ENCODE measurements at regions not wholly inside any gene's neighbourhood (a gene's known extent, or its start where the extent isn't known, plus 50 kb on each side); places are given as distances from the start of the nearest gene placed in this dataset.

DNA sequence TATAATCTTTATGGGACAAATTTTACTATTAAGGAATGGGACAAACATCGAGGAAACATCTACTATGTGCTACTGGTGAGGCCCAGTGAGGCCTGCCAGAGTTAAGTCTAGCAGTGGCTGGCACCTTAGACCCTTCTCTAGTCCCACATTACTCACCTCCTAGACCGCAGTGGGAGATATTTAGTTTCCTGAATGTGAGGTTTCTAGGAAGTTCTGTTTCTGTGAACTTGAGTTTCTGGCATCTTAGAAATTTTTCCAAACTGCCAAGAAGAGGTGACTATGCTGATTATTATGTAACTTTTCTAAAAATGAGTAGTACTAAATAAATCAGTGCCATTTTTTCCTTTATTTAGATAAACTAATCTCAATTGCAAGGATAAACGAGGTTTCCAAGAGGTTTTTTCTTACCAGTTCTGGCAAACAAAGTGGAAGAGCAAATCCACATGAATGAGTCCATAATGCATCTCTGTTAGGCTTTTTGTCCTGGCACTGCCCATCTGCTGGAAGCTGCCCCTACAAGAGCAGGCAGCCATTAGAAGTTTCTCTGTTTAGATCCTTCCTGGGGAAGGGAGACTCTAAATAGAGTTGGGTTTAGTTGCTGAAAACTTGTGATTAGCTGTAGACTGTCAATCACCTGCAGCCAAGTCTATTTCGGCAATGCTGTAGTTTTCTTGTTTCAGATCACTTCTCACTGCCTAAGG is 348.7 kb downstream of the MAN2A1 start:
- no peak overlapping the region for H3K27ac ChIP-seq (ENCODE audit: low read depth, low read length)
- no peaks in the 10 kb centered on the region for H3K27me3 ChIP-seq (ENCODE audit: control insufficient read depth in 1 of 2, insufficient read depth in 2 of 2, low read length in 2 of 2)
- no peaks in the 10 kb centered on the region for H3K4me1 ChIP-seq (ENCODE audit: insufficient read depth, low read length)
- H3K9me3 ChIP-seq (ENCODE audit: low read length), result no peaks in the 10 kb centered on the region
- no peaks in the 10 kb centered on the region for H3K36me3 ChIP-seq (ENCODE audit: insufficient read depth, low read length)
- H3K9ac ChIP-seq (ENCODE audit: low read length), result no peak overlapping the region
- no peak overlapping the region for H3K4me3 ChIP-seq (ENCODE audit: low read depth in 1 of 2, low read length in 2 of 2)

- Histone ChIP-seq H3K4me1 (ENCODE audit: insufficient read depth, low read length) (no peaks in the 10 kb centered on the region), H3K9me3 (ENCODE audit: low read length) (no peaks in the 10 kb centered on the region), H3K27me3 (ENCODE audit: control insufficient read depth in 1 of 2, insufficient read depth in 2 of 2, low read length in 2 of 2) (no peaks in the 10 kb centered on the region), H3K36me3 (ENCODE audit: insufficient read depth, low read length) (no peaks in the 10 kb centered on the region), H3K4me3 (ENCODE audit: low read depth in 1 of 2, low read length in 2 of 2) (no peak overlapping the region), H3K27ac (ENCODE audit: low read depth, low read length) (no peak overlapping the region), H3K9ac (ENCODE audit: low read length) (no peak overlapping the region)
These were observed 350.5 kb downstream of the MAN2A1 start for GRCh38 chr5:110040178-110040577.

GRCh38 chr5:110043025-110043424 is 353.3 kb downstream of the MAN2A1 start:
- Histone ChIP-seq H3K4me3 (ENCODE audit: low read depth in 1 of 2, low read length in 2 of 2) (no peak overlapping the region), H3K4me1 (ENCODE audit: insufficient read depth, low read length) (no peaks in the 10 kb centered on the region), H3K9ac (ENCODE audit: low read length) (no peak overlapping the region), H3K36me3 (ENCODE audit: insufficient read depth, low read length) (no peaks in the 10 kb centered on the region), H3K27me3 (ENCODE audit: control insufficient read depth in 1 of 2, insufficient read depth in 2 of 2, low read length in 2 of 2) (no peaks in the 10 kb centered on the region), H3K27ac (ENCODE audit: low read depth, low read length) (no peak overlapping the region), H3K9me3 (ENCODE audit: low read length) (no peaks in the 10 kb centered on the region)

DNA sequence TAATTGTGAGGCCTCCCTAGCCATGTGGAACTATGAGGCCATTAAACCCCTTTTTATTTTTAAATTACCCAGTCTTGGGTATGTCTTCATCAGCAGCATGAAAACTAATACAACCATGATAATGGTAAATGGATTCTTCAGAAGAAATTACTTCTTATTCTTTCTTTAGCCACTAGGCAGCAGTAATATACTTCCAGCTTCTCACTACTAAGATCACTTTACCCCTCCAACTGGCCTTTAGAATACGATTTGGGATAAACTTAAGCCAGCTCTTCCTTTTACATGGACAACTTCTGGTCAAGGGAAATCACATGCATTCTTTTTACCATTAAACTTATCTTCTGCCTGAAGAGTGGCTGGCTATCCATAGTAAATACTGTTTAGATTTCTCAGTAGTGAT is 355.4 kb downstream of the MAN2A1 start:
- H3K27me3 ChIP-seq (ENCODE audit: control insufficient read depth in 1 of 2, insufficient read depth in 2 of 2, low read length in 2 of 2), result no peaks in the 10 kb centered on the region
- H3K4me3 ChIP-seq (ENCODE audit: low read depth in 1 of 2, low read length in 2 of 2), result no peak overlapping the region
- no peaks in the 10 kb centered on the region for H3K9me3 ChIP-seq (ENCODE audit: low read length)
- H3K9ac ChIP-seq (ENCODE audit: low read length), result no peak overlapping the region
- H3K36me3 ChIP-seq (ENCODE audit: insufficient read depth, low read length), result no peaks in the 10 kb centered on the region
- no peak overlapping the region for H3K27ac ChIP-seq (ENCODE audit: low read depth, low read length)
- no peaks in the 10 kb centered on the region for H3K4me1 ChIP-seq (ENCODE audit: insufficient read depth, low read length)

DNA sequence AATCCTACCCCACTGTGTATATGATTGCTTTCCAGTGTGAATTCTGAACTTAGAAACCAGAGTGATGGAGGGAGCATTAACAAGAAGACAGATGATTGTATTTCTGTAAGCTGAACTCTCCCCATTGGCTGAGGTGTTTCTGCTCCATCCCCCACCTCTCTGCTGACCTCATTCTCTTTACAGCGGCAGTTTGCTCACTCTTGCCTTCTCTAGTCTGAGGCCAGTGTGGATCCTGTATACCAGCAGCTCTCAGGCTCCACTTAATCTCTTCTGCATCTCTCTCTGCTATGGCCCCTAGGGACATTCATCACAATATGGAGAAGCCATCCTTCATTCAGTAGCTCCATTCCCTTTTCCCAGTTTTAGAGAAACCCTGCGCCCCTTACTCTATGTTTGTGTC is 358.8 kb downstream of the MAN2A1 start:
- Histone ChIP-seq H3K27ac (ENCODE audit: low read depth, low read length) (no peak overlapping the region), H3K27me3 (ENCODE audit: control insufficient read depth in 1 of 2, insufficient read depth in 2 of 2, low read length in 2 of 2) (no peaks in the 10 kb centered on the region), H3K36me3 (ENCODE audit: insufficient read depth, low read length) (no peaks in the 10 kb centered on the region), H3K4me3 (ENCODE audit: low read depth in 1 of 2, low read length in 2 of 2) (no peak overlapping the region), H3K9me3 (ENCODE audit: low read length) (no peaks in the 10 kb centered on the region), H3K4me1 (ENCODE audit: insufficient read depth, low read length) (no peaks in the 10 kb centered on the region), H3K9ac (ENCODE audit: low read length) (no peak overlapping the region)

DNA sequence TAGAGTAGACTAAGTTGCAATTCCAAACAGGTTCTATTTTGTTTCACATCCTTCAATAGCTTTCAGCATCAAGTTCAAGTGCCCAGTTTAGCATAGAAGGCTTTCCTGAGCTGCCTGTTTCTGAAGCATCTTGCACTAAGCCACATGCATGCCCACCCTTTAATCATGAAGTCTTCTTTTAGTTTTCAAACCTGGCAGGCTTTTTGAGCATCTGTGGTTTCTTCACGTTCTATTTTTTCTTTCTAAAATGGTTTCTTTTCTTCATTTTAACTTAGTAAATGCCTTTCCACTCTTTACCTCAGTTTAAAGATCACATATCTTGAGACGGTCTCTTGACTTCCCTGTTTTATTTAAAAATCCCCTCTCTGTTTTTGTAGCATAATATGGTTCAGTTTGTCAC is 360.1 kb downstream of the MAN2A1 start:
- no peak overlapping the region for H3K9ac ChIP-seq (ENCODE audit: low read length)
- H3K4me3 ChIP-seq (ENCODE audit: low read depth in 1 of 2, low read length in 2 of 2), result no peak overlapping the region
- H3K27ac ChIP-seq (ENCODE audit: low read depth, low read length), result no peak overlapping the region
- no peaks in the 10 kb centered on the region for H3K9me3 ChIP-seq (ENCODE audit: low read length)
- no peaks in the 10 kb centered on the region for H3K27me3 ChIP-seq (ENCODE audit: control insufficient read depth in 1 of 2, insufficient read depth in 2 of 2, low read length in 2 of 2)
- H3K36me3 ChIP-seq (ENCODE audit: insufficient read depth, low read length), result no peaks in the 10 kb centered on the region
- H3K4me1 ChIP-seq (ENCODE audit: insufficient read depth, low read length), result peaks cover 7% of the 10 kb centered on the region

DNA sequence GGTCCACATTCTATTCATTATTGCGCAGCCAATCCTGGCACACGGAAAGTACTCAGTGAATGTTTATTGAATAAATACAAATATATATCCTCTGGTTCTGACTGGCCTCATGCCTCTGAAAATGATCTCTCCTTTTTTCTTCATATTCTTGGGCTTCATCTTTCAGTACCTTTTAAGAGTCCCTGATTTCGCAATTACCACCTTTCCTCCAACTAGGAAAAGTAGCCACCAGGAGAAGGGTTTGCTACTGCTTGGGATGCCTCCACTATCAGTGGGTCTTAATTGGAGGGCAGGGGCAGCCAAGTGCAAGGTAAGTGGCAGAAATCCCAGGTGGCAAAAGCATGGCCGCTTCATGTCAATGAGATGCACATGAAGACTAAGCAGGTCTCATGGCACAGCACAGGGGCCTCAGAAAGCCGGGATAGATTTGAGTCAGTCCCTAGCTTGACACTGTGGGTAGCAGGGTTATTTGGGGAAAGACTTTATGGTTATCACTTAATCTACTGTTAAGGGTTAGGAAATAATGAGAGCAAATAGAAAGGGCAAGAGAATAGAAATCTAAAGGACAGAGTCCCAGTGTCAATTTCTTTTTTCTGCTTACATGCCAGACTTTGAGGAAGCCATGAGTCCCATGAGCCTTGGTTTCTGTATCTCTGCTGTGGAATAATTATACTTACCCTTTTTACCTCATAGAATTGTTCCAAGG is 361.1 kb downstream of the MAN2A1 start:
- H3K27me3 ChIP-seq (ENCODE audit: control insufficient read depth in 1 of 2, insufficient read depth in 2 of 2, low read length in 2 of 2), result no peaks in the 10 kb centered on the region
- H3K36me3 ChIP-seq (ENCODE audit: insufficient read depth, low read length), result no peaks in the 10 kb centered on the region
- no peaks in the 10 kb centered on the region for H3K9me3 ChIP-seq (ENCODE audit: low read length)
- H3K4me3 ChIP-seq (ENCODE audit: low read depth in 1 of 2, low read length in 2 of 2), result no peak overlapping the region
- H3K27ac ChIP-seq (ENCODE audit: low read depth, low read length), result no peak overlapping the region
- no peak overlapping the region for H3K9ac ChIP-seq (ENCODE audit: low read length)
- H3K4me1 ChIP-seq (ENCODE audit: insufficient read depth, low read length), result peaks cover 15% of the 10 kb centered on the region

DNA sequence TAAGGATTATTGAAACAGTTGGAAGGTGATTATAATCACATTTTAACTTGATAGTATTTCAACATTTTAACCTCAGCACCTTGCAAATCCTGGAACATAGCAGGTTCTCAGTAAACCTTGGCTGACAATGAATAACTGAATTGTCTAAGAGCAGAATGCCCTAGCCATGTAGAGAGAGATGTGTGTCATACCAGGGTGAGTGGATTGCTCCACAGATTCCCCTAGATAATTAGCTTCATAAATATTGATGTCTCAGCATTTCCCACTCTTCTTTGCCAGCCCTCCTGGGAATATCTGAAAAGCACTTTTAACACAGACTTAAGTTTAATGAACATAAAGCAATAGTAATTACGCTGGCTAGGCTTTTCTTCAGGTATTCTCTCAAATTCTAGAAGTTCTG is 363.5 kb downstream of the MAN2A1 start:
- H3K9me3 ChIP-seq (ENCODE audit: low read length), result no peaks in the 10 kb centered on the region
- H3K4me1 ChIP-seq (ENCODE audit: insufficient read depth, low read length), result peaks cover 20% of the 10 kb centered on the region
- no peaks in the 10 kb centered on the region for H3K36me3 ChIP-seq (ENCODE audit: insufficient read depth, low read length)
- H3K9ac ChIP-seq (ENCODE audit: low read length), result no peak overlapping the region
- H3K4me3 ChIP-seq (ENCODE audit: low read depth in 1 of 2, low read length in 2 of 2), result no peak overlapping the region
- H3K27ac ChIP-seq (ENCODE audit: low read depth, low read length), result no peak overlapping the region
- no peaks in the 10 kb centered on the region for H3K27me3 ChIP-seq (ENCODE audit: control insufficient read depth in 1 of 2, insufficient read depth in 2 of 2, low read length in 2 of 2)

DNA sequence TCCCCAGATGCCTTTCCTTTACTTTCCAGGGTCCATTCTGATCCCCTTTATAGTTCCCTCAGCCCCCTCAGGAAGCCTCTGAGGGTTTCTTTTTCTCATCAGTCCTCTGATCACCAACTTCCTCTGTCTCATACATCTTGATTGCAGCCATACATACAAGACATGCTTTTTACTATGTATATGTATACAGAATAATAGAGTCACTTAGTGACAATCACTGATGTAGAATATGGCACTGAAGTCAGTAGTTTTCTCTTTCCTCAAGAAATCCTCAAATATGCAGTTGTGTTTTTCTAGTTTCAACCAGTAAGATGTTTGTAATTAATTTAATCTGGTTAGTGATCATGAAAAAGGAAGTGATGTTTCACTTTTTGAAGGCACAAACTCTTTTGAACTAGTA is 364.1 kb downstream of the MAN2A1 start:
- Histone ChIP-seq H3K9me3 (ENCODE audit: low read length) (no peaks in the 10 kb centered on the region), H3K27me3 (ENCODE audit: control insufficient read depth in 1 of 2, insufficient read depth in 2 of 2, low read length in 2 of 2) (no peaks in the 10 kb centered on the region), H3K27ac (ENCODE audit: low read depth, low read length) (no peak overlapping the region), H3K36me3 (ENCODE audit: insufficient read depth, low read length) (no peaks in the 10 kb centered on the region), H3K4me3 (ENCODE audit: low read depth in 1 of 2, low read length in 2 of 2) (no peak overlapping the region), H3K4me1 (ENCODE audit: insufficient read depth, low read length) (peaks cover 20% of the 10 kb centered on the region), H3K9ac (ENCODE audit: low read length) (no peak overlapping the region)

- no peaks in the 10 kb centered on the region for H3K9me3 ChIP-seq (ENCODE audit: low read length)
- no peak overlapping the region for H3K4me3 ChIP-seq (ENCODE audit: low read depth in 1 of 2, low read length in 2 of 2)
- H3K27me3 ChIP-seq (ENCODE audit: control insufficient read depth in 1 of 2, insufficient read depth in 2 of 2, low read length in 2 of 2), result no peaks in the 10 kb centered on the region
- H3K4me1 ChIP-seq (ENCODE audit: insufficient read depth, low read length), result peaks cover 20% of the 10 kb centered on the region
- H3K9ac ChIP-seq (ENCODE audit: low read length), result no peak overlapping the region
- no peaks in the 10 kb centered on the region for H3K36me3 ChIP-seq (ENCODE audit: insufficient read depth, low read length)
- H3K27ac ChIP-seq (ENCODE audit: low read depth, low read length), result no peak overlapping the region
These were observed 364.5 kb downstream of the MAN2A1 start for GRCh38 chr5:110054240-110054639.

GRCh38 chr5:110055302-110055701 is 365.6 kb downstream of the MAN2A1 start:
- Histone ChIP-seq H3K4me1 (ENCODE audit: insufficient read depth, low read length) (peaks cover 20% of the 10 kb centered on the region), H3K9me3 (ENCODE audit: low read length) (no peaks in the 10 kb centered on the region), H3K27me3 (ENCODE audit: control insufficient read depth in 1 of 2, insufficient read depth in 2 of 2, low read length in 2 of 2) (no peaks in the 10 kb centered on the region), H3K27ac (ENCODE audit: low read depth, low read length) (no peak overlapping the region), H3K9ac (ENCODE audit: low read length) (no peak overlapping the region), H3K4me3 (ENCODE audit: low read depth in 1 of 2, low read length in 2 of 2) (no peak overlapping the region), H3K36me3 (ENCODE audit: insufficient read depth, low read length) (no peaks in the 10 kb centered on the region)

GRCh38 chr5:110056580-110057114 is 366.9 kb downstream of the MAN2A1 start:
- Histone ChIP-seq H3K36me3 (ENCODE audit: insufficient read depth, low read length) (no peaks in the 10 kb centered on the region), H3K4me3 (ENCODE audit: low read depth in 1 of 2, low read length in 2 of 2) (no peak overlapping the region), H3K4me1 (ENCODE audit: insufficient read depth, low read length) (peaks cover 20% of the 10 kb centered on the region), H3K9ac (ENCODE audit: low read length) (no peak overlapping the region), H3K27ac (ENCODE audit: low read depth, low read length) (no peak overlapping the region), H3K27me3 (ENCODE audit: control insufficient read depth in 1 of 2, insufficient read depth in 2 of 2, low read length in 2 of 2) (no peaks in the 10 kb centered on the region), H3K9me3 (ENCODE audit: low read length) (no peaks in the 10 kb centered on the region)

Measured in muscle layer of colon (tissue), 2 donors.